Astrocyte (in vitro differentiated cells and primary cell): ENCODE measurements at regions not wholly inside any gene's neighbourhood (a gene's known extent, or its start where the extent isn't known, plus 50 kb on each side); places are given as distances from the start of the nearest gene placed in this dataset.

ENCODE experiments used
- DNase-seq: peaks from one replicate; pipeline ENCODE4 v3.0.0-alpha.2; 2010; ENCODE audit warnings: low read depth
- FAIRE-seq: peaks from 2 replicates; lab custom pipeline; 2011; peaks lifted over from hg19 to GRCh38; lab: Jason Lieb, UNC
- H2AFZ ChIP-seq: 2 replicates; pipeline ENCODE4 v1.6.0; 2012; ENCODE audit warnings: low read depth, low read length, inconsistent platforms
- H3K27ac ChIP-seq: 2 replicates; pipeline ENCODE4 v1.5.1; 2011; ENCODE audit warnings: low read depth, low read length, inconsistent platforms
- H3K27me3 ChIP-seq: 2 replicates; pipeline ENCODE4 v1.6.0; 2011; ENCODE audit warnings: low read length, inconsistent platforms; ENCODE audit not compliant: insufficient read depth
- H3K36me3 ChIP-seq: 2 replicates; pipeline ENCODE4 v1.5.1; 2011; ENCODE audit warnings: low read length, inconsistent platforms; ENCODE audit not compliant: insufficient read depth
- H3K4me1 ChIP-seq: 2 replicates; pipeline ENCODE4 v1.5.1; 2011; ENCODE audit warnings: low read length, inconsistent platforms; ENCODE audit not compliant: insufficient read depth
- H3K4me2 ChIP-seq: 2 replicates; pipeline ENCODE4 v1.6.0; 2012; ENCODE audit warnings: low read length, inconsistent platforms
- H3K4me3 ChIP-seq: 2 replicates; pipeline ENCODE4 v1.5.1; 2011; ENCODE audit warnings: low read depth, mild to moderate bottlenecking, low read length, inconsistent platforms; ENCODE audit not compliant: insufficient read depth
- H3K79me2 ChIP-seq: 2 replicates; pipeline ENCODE4 v1.6.0; 2012; ENCODE audit warnings: mild to moderate bottlenecking, low read length, inconsistent platforms; ENCODE audit not compliant: insufficient read depth
- H3K9ac ChIP-seq: 2 replicates; pipeline ENCODE4 v1.6.0; 2012; ENCODE audit warnings: mild to moderate bottlenecking, low read length, inconsistent platforms
- H3K9me3 ChIP-seq: 2 replicates; pipeline ENCODE4 v1.5.1; 2012; ENCODE audit warnings: low read depth, mild to moderate bottlenecking, low read length, inconsistent platforms; ENCODE audit not compliant: insufficient read depth
- H4K20me1 ChIP-seq: 2 replicates; pipeline ENCODE4 v1.6.0; 2012; ENCODE audit warnings: low read length, inconsistent platforms; ENCODE audit not compliant: insufficient read depth
- H3K27ac Mint-ChIP-seq: one replicate; pipeline ENCODE4 v1.8.0; 2021; ENCODE audit warnings: mild to moderate bottlenecking, mixed read lengths; ENCODE audit not compliant: unreplicated experiment
- H3K27me3 Mint-ChIP-seq: one replicate; pipeline ENCODE4 v1.8.0; 2021; ENCODE audit warnings: low read depth, mixed read lengths; ENCODE audit not compliant: unreplicated experiment
- H3K36me3 Mint-ChIP-seq: one replicate; pipeline ENCODE4 v1.8.0; 2021; ENCODE audit warnings: low read depth, mixed read lengths; ENCODE audit not compliant: unreplicated experiment
- H3K4me1 Mint-ChIP-seq: one replicate; pipeline ENCODE4 v1.8.0; 2021; ENCODE audit warnings: low read depth, mixed read lengths; ENCODE audit not compliant: unreplicated experiment
- H3K4me3 Mint-ChIP-seq: one replicate; pipeline ENCODE4 v1.8.0; 2021; ENCODE audit warnings: mild to moderate bottlenecking, moderate library complexity, mixed read lengths; ENCODE audit not compliant: unreplicated experiment
- H3K9me3 Mint-ChIP-seq: one replicate; pipeline ENCODE4 v1.8.0; 2021; ENCODE audit warnings: mild to moderate bottlenecking, mixed read lengths; ENCODE audit not compliant: unreplicated experiment
- EZH2 ChIP-seq: IDR thresholded peaks from 2 replicates; pipeline ENCODE4 v1.6.1; 2012; ENCODE audit warnings: mild to moderate bottlenecking, low read length, inconsistent platforms; ENCODE audit not compliant: insufficient read depth
- TF ChIP-seq, protein P1 (sequence below): IDR thresholded peaks from 2 replicates; pipeline ENCODE4 v1.5.1; 2011; ENCODE audit warnings: low read depth, mild to moderate bottlenecking, inconsistent platforms, low read length, moderate library complexity; ENCODE audit not compliant: insufficient read depth

DNA sequence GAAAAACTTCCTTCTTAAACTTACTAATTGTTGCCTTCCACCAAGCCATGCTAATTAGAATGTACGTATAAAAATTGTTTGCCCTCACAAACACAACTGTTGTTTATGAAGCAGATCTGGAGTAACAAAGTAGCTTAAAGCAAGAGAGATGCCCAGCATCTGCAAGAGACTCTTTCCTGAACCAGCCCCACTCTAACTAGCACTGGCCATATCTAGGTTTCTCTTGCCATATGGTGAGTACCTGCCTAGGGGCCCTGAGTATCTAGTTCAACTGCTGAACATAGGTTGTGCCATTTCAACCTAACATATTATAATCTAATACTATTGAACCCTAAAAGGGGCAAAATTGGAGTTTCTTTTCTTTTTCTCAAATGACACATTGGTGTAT, 883.4 kb upstream of the B3GALT2 start:
- no peak overlapping the region for H3K4me3 ChIP-seq
- H2AFZ ChIP-seq: no peak overlapping the region
- no peak overlapping the region for H3K4me2 ChIP-seq
- H3K27ac Mint-ChIP-seq: no peak overlapping the region
- TF ChIP-seq, protein P1, sequence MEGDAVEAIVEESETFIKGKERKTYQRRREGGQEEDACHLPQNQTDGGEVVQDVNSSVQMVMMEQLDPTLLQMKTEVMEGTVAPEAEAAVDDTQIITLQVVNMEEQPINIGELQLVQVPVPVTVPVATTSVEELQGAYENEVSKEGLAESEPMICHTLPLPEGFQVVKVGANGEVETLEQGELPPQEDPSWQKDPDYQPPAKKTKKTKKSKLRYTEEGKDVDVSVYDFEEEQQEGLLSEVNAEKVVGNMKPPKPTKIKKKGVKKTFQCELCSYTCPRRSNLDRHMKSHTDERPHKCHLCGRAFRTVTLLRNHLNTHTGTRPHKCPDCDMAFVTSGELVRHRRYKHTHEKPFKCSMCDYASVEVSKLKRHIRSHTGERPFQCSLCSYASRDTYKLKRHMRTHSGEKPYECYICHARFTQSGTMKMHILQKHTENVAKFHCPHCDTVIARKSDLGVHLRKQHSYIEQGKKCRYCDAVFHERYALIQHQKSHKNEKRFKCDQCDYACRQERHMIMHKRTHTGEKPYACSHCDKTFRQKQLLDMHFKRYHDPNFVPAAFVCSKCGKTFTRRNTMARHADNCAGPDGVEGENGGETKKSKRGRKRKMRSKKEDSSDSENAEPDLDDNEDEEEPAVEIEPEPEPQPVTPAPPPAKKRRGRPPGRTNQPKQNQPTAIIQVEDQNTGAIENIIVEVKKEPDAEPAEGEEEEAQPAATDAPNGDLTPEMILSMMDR: no peak
- no peak for TF ChIP-seq EZH2
- peaks cover 5% of the 10 kb centered on the region for H3K4me1 ChIP-seq
- no peaks in the 10 kb centered on the region for H3K4me1 Mint-ChIP-seq
- no peaks in the 10 kb centered on the region for H4K20me1 ChIP-seq
- H3K27me3 ChIP-seq: no peaks in the 10 kb centered on the region
- H3K27me3 Mint-ChIP-seq: peaks cover 2% of the 10 kb centered on the region
- no peaks in the 10 kb centered on the region for H3K36me3 Mint-ChIP-seq
- DNase-seq: no peak
- no peaks in the 10 kb centered on the region for H3K9me3 ChIP-seq
- H3K27ac ChIP-seq: no peak overlapping the region
- H3K9ac ChIP-seq: no peak overlapping the region
- no peak overlapping the region for H3K4me3 Mint-ChIP-seq
- no peak for FAIRE-seq
- H3K79me2 ChIP-seq: no peaks in the 10 kb centered on the region
- no peaks in the 10 kb centered on the region for H3K36me3 ChIP-seq
- H3K9me3 Mint-ChIP-seq: no peaks in the 10 kb centered on the region

DNA sequence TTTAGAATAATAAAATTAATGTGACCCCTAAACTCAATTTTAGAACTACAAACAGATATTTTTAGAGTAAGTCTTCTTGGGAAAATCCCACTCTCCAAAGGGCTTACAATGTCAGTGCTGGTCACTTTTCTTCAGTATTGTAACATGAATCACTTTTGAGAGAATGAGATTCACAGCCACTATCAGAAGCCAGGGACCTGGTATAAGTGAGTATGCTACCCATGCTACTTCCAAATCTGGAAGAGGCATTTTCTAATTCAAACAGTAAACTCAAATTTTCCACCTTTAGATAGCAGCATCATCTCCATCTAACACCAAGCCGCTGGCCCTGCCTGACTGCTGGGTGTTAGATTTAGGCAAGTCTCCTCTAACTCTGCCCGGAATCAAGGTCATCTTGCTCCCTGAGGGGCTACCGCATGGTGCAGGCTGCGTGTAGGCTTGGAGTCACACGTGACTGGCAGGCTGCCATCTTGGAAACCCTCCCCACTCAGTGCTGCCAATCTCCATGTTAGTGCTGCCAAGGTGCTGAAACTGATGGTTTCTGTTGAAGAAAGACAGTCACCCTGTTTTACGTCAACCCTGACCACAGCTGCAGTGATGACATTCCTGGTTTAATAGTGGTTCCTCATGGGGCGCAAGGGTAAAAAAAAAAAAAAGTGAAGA, 882.9 kb upstream of the B3GALT2 start:
- Histone ChIP-seq H3K4me3 (no peak overlapping the region), H3K4me2 (no peak overlapping the region), H3K27ac (no peak overlapping the region), H3K27me3 (no peaks in the 10 kb centered on the region), H3K4me1 (peaks cover 5% of the 10 kb centered on the region), H3K79me2 (no peaks in the 10 kb centered on the region), H3K9ac (no peak overlapping the region), H3K9me3 (no peaks in the 10 kb centered on the region), H4K20me1 (no peaks in the 10 kb centered on the region), H3K36me3 (no peaks in the 10 kb centered on the region), H2AFZ (no peak overlapping the region)
- H3K4me1 Mint-ChIP-seq: no peaks in the 10 kb centered on the region
- H3K9me3 Mint-ChIP-seq: no peaks in the 10 kb centered on the region
- H3K36me3 Mint-ChIP-seq: no peaks in the 10 kb centered on the region
- no peak for FAIRE-seq
- peaks cover 2% of the 10 kb centered on the region for H3K27me3 Mint-ChIP-seq
- no peak overlapping the region for H3K27ac Mint-ChIP-seq
- TF ChIP-seq, protein P1: no peak
- TF ChIP-seq EZH2: no peak
- peak; percentile 25 for DNase-seq
- H3K4me3 Mint-ChIP-seq: no peak overlapping the region

DNA sequence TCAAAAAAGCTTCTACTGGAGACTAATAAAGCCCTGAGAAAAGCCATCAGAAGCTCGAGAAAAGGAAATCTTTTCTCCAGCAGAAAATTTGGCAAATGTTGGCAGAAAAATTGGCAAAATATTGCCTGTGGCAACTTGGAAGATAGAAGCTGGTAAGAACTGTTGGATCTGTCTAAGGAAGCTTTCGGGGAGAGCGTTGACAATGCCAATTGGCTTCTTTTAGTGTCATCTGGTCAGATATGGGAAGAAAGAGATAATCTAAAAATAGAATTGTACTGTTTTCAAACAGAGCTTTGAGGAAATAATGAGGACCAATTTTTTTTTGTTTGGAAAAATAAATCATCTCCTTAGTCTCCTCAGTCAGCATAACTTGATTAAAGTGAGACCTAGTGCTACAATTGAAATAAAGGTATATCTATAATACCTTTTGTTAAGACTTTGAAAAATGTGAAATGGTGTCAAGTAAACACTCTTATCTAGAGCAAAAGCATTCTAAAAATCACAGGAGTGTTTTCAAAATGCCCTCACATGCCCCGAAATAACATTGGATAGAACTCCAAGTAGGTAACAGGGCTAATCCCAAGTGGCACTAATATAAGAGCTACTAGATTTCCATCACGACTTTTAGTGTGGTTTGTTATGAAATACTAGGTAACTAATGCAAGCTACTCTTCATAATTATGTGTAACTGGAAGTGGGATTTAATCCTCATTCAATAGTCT, 882.2 kb upstream of the B3GALT2 start:
- Histone ChIP-seq H3K4me1 (peaks cover 5% of the 10 kb centered on the region), H3K9ac (no peak overlapping the region), H3K36me3 (no peaks in the 10 kb centered on the region), H3K27me3 (no peaks in the 10 kb centered on the region), H3K27ac (no peak overlapping the region), H3K4me3 (no peak overlapping the region), H2AFZ (no peak overlapping the region), H3K9me3 (no peaks in the 10 kb centered on the region), H3K79me2 (no peaks in the 10 kb centered on the region), H3K4me2 (no peak overlapping the region), H4K20me1 (no peaks in the 10 kb centered on the region)
- Mint-ChIP-seq H3K27ac (no peak overlapping the region), H3K9me3 (no peaks in the 10 kb centered on the region), H3K27me3 (peaks cover 2% of the 10 kb centered on the region), H3K36me3 (no peaks in the 10 kb centered on the region), H3K4me1 (no peaks in the 10 kb centered on the region), H3K4me3 (no peak overlapping the region)
- DNase-seq (no peak), FAIRE-seq (no peak)
- TF ChIP-seq, protein P1: no peak
- no peak for TF ChIP-seq EZH2
